ENCODE measurements at regions not wholly inside any gene's neighbourhood (a gene's known extent, or its start where the extent isn't known, plus 50 kb on each side); places are given as distances from the start of the nearest gene placed in this dataset.

GRCh38 chr5:57839025-57839424, 356.4 kb upstream of the ACTBL2 start:
- Histone ChIP-seq H3K4me3 (ENCODE audit: low read length) (no peak overlapping the region), H3K4me1 (ENCODE audit: insufficient read depth, low read length) (peaks cover 31% of the 10 kb centered on the region), H3K36me3 (ENCODE audit: insufficient read depth, low read depth, low read length) (no peaks in the 10 kb centered on the region), H3K27me3 (ENCODE audit: insufficient read depth, low read length) (no peaks in the 10 kb centered on the region), H3K9ac (ENCODE audit: low read depth, low read length) (no peak overlapping the region), H3K9me3 (ENCODE audit: insufficient read depth, low read depth, low read length) (no peaks in the 10 kb centered on the region), H3K27ac (ENCODE audit: low read length) (no peak overlapping the region)

- H3K9ac ChIP-seq (ENCODE audit: low read depth, low read length), result no peak overlapping the region
- H3K36me3 ChIP-seq (ENCODE audit: insufficient read depth, low read depth, low read length), result no peaks in the 10 kb centered on the region
- H3K27ac ChIP-seq (ENCODE audit: low read length), result no peak overlapping the region
- no peaks in the 10 kb centered on the region for H3K27me3 ChIP-seq (ENCODE audit: insufficient read depth, low read length)
- peaks cover 23% of the 10 kb centered on the region for H3K4me1 ChIP-seq (ENCODE audit: insufficient read depth, low read length)
- no peak overlapping the region for H3K4me3 ChIP-seq (ENCODE audit: low read length)
- H3K9me3 ChIP-seq (ENCODE audit: insufficient read depth, low read depth, low read length), result no peaks in the 10 kb centered on the region
Observed at GRCh38 chr5:57836921-57837320, 354.3 kb upstream of the ACTBL2 start.

GRCh38 chr5:57836331-57836730, 353.7 kb upstream of the ACTBL2 start:
- no peaks in the 10 kb centered on the region for H3K36me3 ChIP-seq (ENCODE audit: insufficient read depth, low read depth, low read length)
- H3K4me3 ChIP-seq (ENCODE audit: low read length), result no peak overlapping the region
- no peaks in the 10 kb centered on the region for H3K27me3 ChIP-seq (ENCODE audit: insufficient read depth, low read length)
- no peak overlapping the region for H3K9ac ChIP-seq (ENCODE audit: low read depth, low read length)
- no peaks in the 10 kb centered on the region for H3K9me3 ChIP-seq (ENCODE audit: insufficient read depth, low read depth, low read length)
- H3K27ac ChIP-seq (ENCODE audit: low read length), result no peak overlapping the region
- peaks cover 20% of the 10 kb centered on the region for H3K4me1 ChIP-seq (ENCODE audit: insufficient read depth, low read length)

GRCh38 chr5:57834829-57835608, 352.4 kb upstream of the ACTBL2 start:
- Histone ChIP-seq H3K36me3 (ENCODE audit: insufficient read depth, low read depth, low read length) (no peaks in the 10 kb centered on the region), H3K9ac (ENCODE audit: low read depth, low read length) (peak overlapping the region; percentile 24; the same call in 1 of the 2 replicates), H3K9me3 (ENCODE audit: insufficient read depth, low read depth, low read length) (no peaks in the 10 kb centered on the region), H3K4me3 (ENCODE audit: low read length) (no peak overlapping the region), H3K27me3 (ENCODE audit: insufficient read depth, low read length) (no peaks in the 10 kb centered on the region), H3K27ac (ENCODE audit: low read length) (peak overlapping the region; percentile 82), H3K4me1 (ENCODE audit: insufficient read depth, low read length) (peaks cover 15% of the 10 kb centered on the region)

GRCh38 chr5:57833489-57833888, 350.9 kb upstream of the ACTBL2 start:
- H3K4me3 ChIP-seq (ENCODE audit: low read length), result no peak overlapping the region
- H3K4me1 ChIP-seq (ENCODE audit: insufficient read depth, low read length), result peaks cover 12% of the 10 kb centered on the region; the same call in 1 of the 2 replicates
- H3K36me3 ChIP-seq (ENCODE audit: insufficient read depth, low read depth, low read length), result no peaks in the 10 kb centered on the region
- no peak overlapping the region for H3K27ac ChIP-seq (ENCODE audit: low read length)
- H3K27me3 ChIP-seq (ENCODE audit: insufficient read depth, low read length), result no peaks in the 10 kb centered on the region
- no peaks in the 10 kb centered on the region for H3K9me3 ChIP-seq (ENCODE audit: insufficient read depth, low read depth, low read length)
- no peak overlapping the region for H3K9ac ChIP-seq (ENCODE audit: low read depth, low read length)

GRCh38 chr5:57832875-57833274, 350.3 kb upstream of the ACTBL2 start:
- no peak overlapping the region for H3K27ac ChIP-seq (ENCODE audit: low read length)
- no peak overlapping the region for H3K9ac ChIP-seq (ENCODE audit: low read depth, low read length)
- H3K27me3 ChIP-seq (ENCODE audit: insufficient read depth, low read length), result no peaks in the 10 kb centered on the region
- H3K9me3 ChIP-seq (ENCODE audit: insufficient read depth, low read depth, low read length), result no peaks in the 10 kb centered on the region
- peaks cover 12% of the 10 kb centered on the region; the same call in 1 of the 2 replicates for H3K4me1 ChIP-seq (ENCODE audit: insufficient read depth, low read length)
- no peak overlapping the region for H3K4me3 ChIP-seq (ENCODE audit: low read length)
- H3K36me3 ChIP-seq (ENCODE audit: insufficient read depth, low read depth, low read length), result no peaks in the 10 kb centered on the region

GRCh38 chr5:57831932-57832331, 349.3 kb upstream of the ACTBL2 start:
- Histone ChIP-seq H3K9ac (ENCODE audit: low read depth, low read length) (no peak overlapping the region), H3K27ac (ENCODE audit: low read length) (no peak overlapping the region), H3K27me3 (ENCODE audit: insufficient read depth, low read length) (no peaks in the 10 kb centered on the region), H3K9me3 (ENCODE audit: insufficient read depth, low read depth, low read length) (no peaks in the 10 kb centered on the region), H3K4me1 (ENCODE audit: insufficient read depth, low read length) (peaks cover 12% of the 10 kb centered on the region; the same call in 1 of the 2 replicates), H3K36me3 (ENCODE audit: insufficient read depth, low read depth, low read length) (no peaks in the 10 kb centered on the region), H3K4me3 (ENCODE audit: low read length) (no peak overlapping the region)

GRCh38 chr5:57831090-57831489, 348.5 kb upstream of the ACTBL2 start:
- H3K27ac ChIP-seq (ENCODE audit: low read length), result no peak overlapping the region
- H3K4me1 ChIP-seq (ENCODE audit: insufficient read depth, low read length), result peaks cover 12% of the 10 kb centered on the region; the same call in 1 of the 2 replicates
- H3K4me3 ChIP-seq (ENCODE audit: low read length), result no peak overlapping the region
- H3K9me3 ChIP-seq (ENCODE audit: insufficient read depth, low read depth, low read length), result no peaks in the 10 kb centered on the region
- no peaks in the 10 kb centered on the region for H3K27me3 ChIP-seq (ENCODE audit: insufficient read depth, low read length)
- no peak overlapping the region for H3K9ac ChIP-seq (ENCODE audit: low read depth, low read length)
- no peaks in the 10 kb centered on the region for H3K36me3 ChIP-seq (ENCODE audit: insufficient read depth, low read depth, low read length)

- Histone ChIP-seq H3K4me1 (ENCODE audit: insufficient read depth, low read length) (no peaks in the 10 kb centered on the region), H3K9me3 (ENCODE audit: insufficient read depth, low read depth, low read length) (no peaks in the 10 kb centered on the region), H3K4me3 (ENCODE audit: low read length) (no peak overlapping the region), H3K27me3 (ENCODE audit: insufficient read depth, low read length) (no peaks in the 10 kb centered on the region), H3K9ac (ENCODE audit: low read depth, low read length) (no peak overlapping the region), H3K36me3 (ENCODE audit: insufficient read depth, low read depth, low read length) (no peaks in the 10 kb centered on the region), H3K27ac (ENCODE audit: low read length) (no peak overlapping the region)
Observed at GRCh38 chr5:57828221-57828620, 345.6 kb upstream of the ACTBL2 start.

- Histone ChIP-seq H3K27ac (ENCODE audit: low read length) (no peak overlapping the region), H3K9me3 (ENCODE audit: insufficient read depth, low read depth, low read length) (no peaks in the 10 kb centered on the region), H3K36me3 (ENCODE audit: insufficient read depth, low read depth, low read length) (no peaks in the 10 kb centered on the region), H3K27me3 (ENCODE audit: insufficient read depth, low read length) (no peaks in the 10 kb centered on the region), H3K4me3 (ENCODE audit: low read length) (no peak overlapping the region), H3K9ac (ENCODE audit: low read depth, low read length) (no peak overlapping the region), H3K4me1 (ENCODE audit: insufficient read depth, low read length) (no peaks in the 10 kb centered on the region)
Observed at GRCh38 chr5:57825031-57825686, 342.5 kb upstream of the ACTBL2 start.

GRCh38 chr5:57824623-57825022, 342.0 kb upstream of the ACTBL2 start:
- H3K27me3 ChIP-seq (ENCODE audit: insufficient read depth, low read length), result no peaks in the 10 kb centered on the region
- no peak overlapping the region for H3K27ac ChIP-seq (ENCODE audit: low read length)
- H3K9me3 ChIP-seq (ENCODE audit: insufficient read depth, low read depth, low read length), result peaks cover 3% of the 10 kb centered on the region; the same call in 1 of the 2 replicates
- no peaks in the 10 kb centered on the region for H3K36me3 ChIP-seq (ENCODE audit: insufficient read depth, low read depth, low read length)
- no peak overlapping the region for H3K9ac ChIP-seq (ENCODE audit: low read depth, low read length)
- no peak overlapping the region for H3K4me3 ChIP-seq (ENCODE audit: low read length)
- no peaks in the 10 kb centered on the region for H3K4me1 ChIP-seq (ENCODE audit: insufficient read depth, low read length)

GRCh38 chr5:57824047-57824446, 341.4 kb upstream of the ACTBL2 start:
- no peaks in the 10 kb centered on the region for H3K36me3 ChIP-seq (ENCODE audit: insufficient read depth, low read depth, low read length)
- no peaks in the 10 kb centered on the region for H3K4me1 ChIP-seq (ENCODE audit: insufficient read depth, low read length)
- H3K27me3 ChIP-seq (ENCODE audit: insufficient read depth, low read length), result no peaks in the 10 kb centered on the region
- H3K9ac ChIP-seq (ENCODE audit: low read depth, low read length), result no peak overlapping the region
- no peak overlapping the region for H3K4me3 ChIP-seq (ENCODE audit: low read length)
- H3K27ac ChIP-seq (ENCODE audit: low read length), result no peak overlapping the region
- peaks cover 3% of the 10 kb centered on the region; the same call in 1 of the 2 replicates for H3K9me3 ChIP-seq (ENCODE audit: insufficient read depth, low read depth, low read length)
